GM23248 (cell line): ENCODE measurements at regions not wholly inside any gene's neighbourhood (a gene's known extent, or its start where the extent isn't known, plus 50 kb on each side); places are given as distances from the start of the nearest gene placed in this dataset.

ENCODE experiments used
- DNase-seq: peaks from one replicate; pipeline ENCODE4 v3.0.0-alpha.2; 2015
- H2AFZ ChIP-seq: fragments of 200-600 bp; sonication (generic); 2 replicates; pipeline ENCODE4 v1.6.1; 2016; ENCODE audit warnings: antibody characterized with exemption
- H3F3A ChIP-seq: fragments of 200-600 bp; sonication (generic); 2 replicates; pipeline ENCODE4 v1.6.1; 2016; ENCODE audit warnings: mild to moderate bottlenecking, antibody characterized with exemption, mixed run types; ENCODE audit not compliant: insufficient read depth
- H3K27ac ChIP-seq: fragments of 200-600 bp; sonication (generic); 2 replicates; pipeline ENCODE4 v1.5.1; 2016; ENCODE audit warnings: mild to moderate bottlenecking
- H3K27me3 ChIP-seq: fragments of 200-600 bp; sonication (generic); replicated peaks from 2 replicates; pipeline ENCODE4 v1.6.1; 2016; ENCODE audit warnings: mild to moderate bottlenecking; ENCODE audit not compliant: insufficient read depth
- H3K36me3 ChIP-seq: fragments of 200-600 bp; sonication (generic); 2 replicates; pipeline ENCODE4 v1.6.1; 2016; ENCODE audit warnings: low read depth, mild to moderate bottlenecking
- H3K4me1 ChIP-seq: fragments of 200-600 bp; sonication (generic); 2 replicates; pipeline ENCODE4 v1.6.1; 2016; ENCODE audit warnings: mild to moderate bottlenecking; ENCODE audit not compliant: insufficient read depth
- H3K4me2 ChIP-seq: fragments of 200-600 bp; sonication (generic); one replicate; pipeline ENCODE4 v1.6.1; 2016; ENCODE audit warnings: mild to moderate bottlenecking; ENCODE audit not compliant: unreplicated experiment
- H3K4me3 ChIP-seq: fragments of 200-600 bp; sonication (generic); 2 replicates; pipeline ENCODE4 v1.5.1; 2016; ENCODE audit warnings: mild to moderate bottlenecking
- H3K79me2 ChIP-seq: fragments of 200-600 bp; sonication (generic); 2 replicates; pipeline ENCODE4 v1.6.1; 2016; ENCODE audit warnings: mild to moderate bottlenecking; ENCODE audit not compliant: insufficient read depth
- H3K9ac ChIP-seq: fragments of 200-600 bp; sonication (generic); 2 replicates; pipeline ENCODE4 v1.6.1; 2016; ENCODE audit warnings: mild to moderate bottlenecking
- H3K9me2 ChIP-seq: fragments of 200-600 bp; sonication (generic); 2 replicates; pipeline ENCODE4 v1.6.1; 2016; ENCODE audit warnings: mixed run types, mild to moderate bottlenecking, moderate library complexity; ENCODE audit not compliant: insufficient read depth
- H3K9me3 ChIP-seq: fragments of 200-600 bp; sonication (generic); one replicate; pipeline ENCODE4 v1.6.1; 2017; ENCODE audit warnings: low read depth
- H4K20me1 ChIP-seq: fragments of 200-600 bp; sonication (generic); 2 replicates; pipeline ENCODE4 v1.6.0; 2016; ENCODE audit not compliant: insufficient read depth
- EZH2 ChIP-seq: fragments of 200-600 bp; sonication (generic); IDR thresholded peaks from 2 replicates; pipeline ENCODE4 v1.6.1; 2018; ENCODE audit warnings: antibody characterized with exemption, mild to moderate bottlenecking; ENCODE audit not compliant: insufficient read depth, poor library complexity, severe bottlenecking
- EZH2phosphoT487 ChIP-seq: fragments of 200-600 bp; sonication (generic); IDR thresholded peaks from 2 replicates; pipeline ENCODE4 v1.6.1; 2018; ENCODE audit warnings: antibody characterized with exemption, moderate library complexity, mild to moderate bottlenecking, low read depth; ENCODE audit not compliant: insufficient read depth
- WGBS, 2 experiments: methylation state at CpG; one replicate each; pipeline ENCODE4 v1.1.6; 2015 to 2017; ENCODE audit warnings: low lambda C conversion rate in 2 of 2, low coverage in 1 of 2; ENCODE audit errors: missing lambda C conversion rate in 2 of 2; 5-methylcytosine and 5-hydroxymethylcytosine counted together
- in situ Hi-C: fragments of 300-500 bp; cut with MboI; formaldehyde crosslinking; loops from 2 replicates; pipeline ENCODE4 v1.15.0; 2020

GRCh38 chr18:56315363-56315762 lies 323.0 kb downstream of the TXNL1 start:
- Histone ChIP-seq H3K27me3 (no peaks in the 10 kb centered on the region), H3K4me3 (no peak overlapping the region), H3K4me1 (peaks cover 7% of the 10 kb centered on the region; the same call in 1 of the 2 replicates), H3K9ac (no peak overlapping the region), H3K9me2 (no peaks in the 10 kb centered on the region), H3K79me2 (no peaks in the 10 kb centered on the region), H3F3A (no peaks in the 10 kb centered on the region), H3K4me2 (peak overlapping the region; percentile 27), H4K20me1 (no peaks in the 10 kb centered on the region), H3K27ac (no peak overlapping the region), H2AFZ (no peak overlapping the region), H3K36me3 (no peaks in the 10 kb centered on the region), H3K9me3 (no peaks in the 10 kb centered on the region)
- TF ChIP-seq EZH2 (no peak), EZH2phosphoT487 (no peak)
- in situ Hi-C loops: no loop called here
- peak; percentile 71 for DNase-seq
- 0 to 4% methylated on average over 1 of the region's 1 CpG for WGBS, 2 experiments

DNA sequence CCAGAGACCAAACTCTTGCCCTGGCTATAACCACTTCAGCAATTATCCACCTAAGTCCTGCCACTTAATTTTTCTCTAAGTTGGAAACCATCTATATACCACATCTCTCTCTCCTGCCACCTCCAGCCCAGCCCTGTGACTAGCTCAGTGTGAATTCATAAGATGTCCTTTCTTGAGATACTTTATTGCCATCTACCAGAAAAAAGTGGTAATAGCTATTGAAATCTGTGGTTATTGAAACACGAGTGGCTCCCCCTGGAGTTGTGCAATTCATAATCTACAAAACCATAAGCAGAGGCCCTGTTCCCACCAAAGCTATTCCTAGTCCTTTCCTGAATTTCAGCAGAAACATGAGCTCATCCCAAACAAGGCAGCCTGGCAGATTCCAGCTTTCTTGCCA lies 324.0 kb downstream of the TXNL1 start:
- in situ Hi-C loops: no loop called here
- Histone ChIP-seq H3K4me2 (no peak overlapping the region), H4K20me1 (no peaks in the 10 kb centered on the region), H3F3A (no peaks in the 10 kb centered on the region), H3K9me2 (no peaks in the 10 kb centered on the region), H2AFZ (no peak overlapping the region), H3K27me3 (no peaks in the 10 kb centered on the region), H3K4me3 (no peak overlapping the region), H3K27ac (no peak overlapping the region), H3K4me1 (peaks cover 7% of the 10 kb centered on the region; the same call in 1 of the 2 replicates), H3K9me3 (no peaks in the 10 kb centered on the region), H3K9ac (no peak overlapping the region), H3K79me2 (no peaks in the 10 kb centered on the region), H3K36me3 (no peaks in the 10 kb centered on the region)
- WGBS, 2 experiments: 73 to 87% methylated on average over 1 of the region's 1 CpG
- DNase-seq: peak; percentile 36
- TF ChIP-seq EZH2 (no peak), EZH2phosphoT487 (no peak)

- Histone ChIP-seq H2AFZ (no peak overlapping the region), H3K9me3 (no peaks in the 10 kb centered on the region), H3K27ac (no peak overlapping the region), H4K20me1 (no peaks in the 10 kb centered on the region), H3K4me2 (no peak overlapping the region), H3F3A (no peaks in the 10 kb centered on the region), H3K36me3 (no peaks in the 10 kb centered on the region), H3K9me2 (no peaks in the 10 kb centered on the region), H3K4me1 (peaks cover 7% of the 10 kb centered on the region; the same call in 1 of the 2 replicates), H3K27me3 (no peaks in the 10 kb centered on the region), H3K79me2 (no peaks in the 10 kb centered on the region), H3K9ac (no peak overlapping the region), H3K4me3 (no peak overlapping the region)
- no peak for TF ChIP-seq EZH2
- no peak for TF ChIP-seq EZH2phosphoT487
- DNase-seq: no peak
- WGBS, 2 experiments: 82 to 90% methylated on average over 5 of the region's 5 CpGs
- in situ Hi-C loops: no loop called here
Observed at GRCh38 chr18:56312551-56313335, 325.6 kb downstream of the TXNL1 start.

DNA sequence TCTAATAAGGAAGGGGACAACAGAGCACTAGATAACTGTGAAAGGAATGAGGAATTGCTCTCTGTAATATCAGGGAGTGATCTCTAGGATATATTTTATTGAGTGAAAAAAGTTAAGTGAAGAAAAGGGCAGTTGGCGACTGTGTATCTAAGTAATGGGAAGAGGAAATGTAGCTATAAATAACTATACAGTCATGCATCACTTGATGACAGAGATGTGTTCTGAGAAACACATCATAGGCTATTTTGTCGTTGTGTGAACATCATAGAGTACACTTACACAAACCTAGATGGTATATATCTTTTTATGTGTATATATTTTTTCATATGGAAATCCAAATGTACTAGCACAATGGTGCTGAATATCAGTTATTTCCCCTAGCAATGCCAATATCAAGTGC lies 329.3 kb downstream of the TXNL1 start:
- Histone ChIP-seq H3K36me3 (no peaks in the 10 kb centered on the region), H3F3A (no peaks in the 10 kb centered on the region), H3K9me2 (no peaks in the 10 kb centered on the region), H3K9me3 (no peaks in the 10 kb centered on the region), H3K9ac (no peak overlapping the region), H3K79me2 (no peaks in the 10 kb centered on the region), H4K20me1 (no peaks in the 10 kb centered on the region), H3K27ac (no peak overlapping the region), H3K4me3 (no peak overlapping the region), H3K4me2 (no peak overlapping the region), H3K4me1 (no peaks in the 10 kb centered on the region), H3K27me3 (no peaks in the 10 kb centered on the region), H2AFZ (no peak overlapping the region)
- TF ChIP-seq EZH2 (no peak), EZH2phosphoT487 (no peak)
- DNase-seq: no peak
- in situ Hi-C loops: no loop called here
- WGBS, 2 experiments: 79 to 80% methylated on average over 2 of the region's 2 CpGs
